Fibroblast of gingiva (primary cell): ENCODE measurements at regions not wholly inside any gene's neighbourhood (a gene's known extent, or its start where the extent isn't known, plus 50 kb on each side); places are given as distances from the start of the nearest gene placed in this dataset.
A peak's percentile ranks its signal among the peaks of the same experiment; 100 is the strongest.

ENCODE experiments used
- DNase-seq: peaks from one replicate; pipeline ENCODE4 v3.0.0-alpha.2; 2011; ENCODE audit warnings: low read depth

- no peak for DNase-seq
Measured at GRCh38 chr5:171629221-171629620, 156.4 kb upstream of the SMIM23 start.

- DNase-seq, result peak; percentile 34
Measured at GRCh38 chr5:171629628-171630349, 155.8 kb upstream of the SMIM23 start.

GRCh38 chr5:171630350-171631065, 155.1 kb upstream of the SMIM23 start:
- DNase-seq, result no peak

- no peak for DNase-seq
Measured at GRCh38 chr5:171632616-171633015, 153.0 kb upstream of the SMIM23 start.

GRCh38 chr5:171633776-171634470, 151.7 kb upstream of the SMIM23 start:
- no peak for DNase-seq

GRCh38 chr5:171634511-171634910, 151.1 kb upstream of the SMIM23 start:
- DNase-seq, result no peak

- DNase-seq, result no peak
Measured at GRCh38 chr5:171635028-171635427, 150.6 kb upstream of the SMIM23 start.

GRCh38 chr5:171635561-171636245, 149.9 kb upstream of the SMIM23 start:
- no peak for DNase-seq

GRCh38 chr5:171637811-171638210, 147.8 kb upstream of the SMIM23 start:
- no peak for DNase-seq

GRCh38 chr5:171639205-171639621, 146.4 kb upstream of the SMIM23 start:
- no peak for DNase-seq

GRCh38 chr5:171639966-171640365, 145.7 kb upstream of the SMIM23 start:
- no peak for DNase-seq

GRCh38 chr5:171640480-171640879, 145.1 kb upstream of the SMIM23 start:
- no peak for DNase-seq

GRCh38 chr5:171641891-171642290, 143.7 kb upstream of the SMIM23 start:
- DNase-seq, result no peak

GRCh38 chr5:171642894-171643293, 142.7 kb upstream of the SMIM23 start:
- DNase-seq, result no peak

- peak; percentile 55 for DNase-seq
Measured at GRCh38 chr5:171644536-171644935, 141.1 kb upstream of the SMIM23 start.

GRCh38 chr5:171646102-171647042, 139.2 kb upstream of the SMIM23 start:
- no peak for DNase-seq

GRCh38 chr5:171647043-171647903, 138.3 kb upstream of the SMIM23 start:
- peak; percentile 28 for DNase-seq

- no peak for DNase-seq
Measured at GRCh38 chr5:171647904-171648260, 137.7 kb upstream of the SMIM23 start.

GRCh38 chr5:171648279-171649074, 137.1 kb upstream of the SMIM23 start:
- no peak for DNase-seq

- peak; percentile 80 for DNase-seq
Measured at GRCh38 chr5:171649075-171649401, 136.6 kb upstream of the SMIM23 start.
